Mesenchymal stem cell (in vitro differentiated cells and primary cell): ENCODE measurements at regions not wholly inside any gene's neighbourhood (a gene's known extent, or its start where the extent isn't known, plus 50 kb on each side); places are given as distances from the start of the nearest gene placed in this dataset.

Experiments
- DNase-seq: peaks from one replicate; pipeline ENCODE4 v3.0.0-alpha.2; 2013
- H2AFZ ChIP-seq: one replicate; pipeline ENCODE4 v1.6.1; 2013; ENCODE audit warnings: low read depth, mild to moderate bottlenecking, control low read depth, inconsistent platforms, low read length, moderate library complexity
- H2AK5ac ChIP-seq: 2 replicates; pipeline ENCODE4 v1.6.1; 2013; ENCODE audit warnings: low read length, moderate library complexity, mild to moderate bottlenecking, inconsistent platforms; ENCODE audit not compliant: severe bottlenecking
- H2BK120ac ChIP-seq: one replicate; pipeline ENCODE4 v1.6.1; 2013; ENCODE audit warnings: low read depth, mild to moderate bottlenecking, inconsistent platforms, low read length, moderate library complexity
- H2BK12ac ChIP-seq, 2 experiments: one replicate each; pipeline ENCODE4 v1.6.1; 2013; ENCODE audit warnings: inconsistent platforms in 2 of 2, low read length in 2 of 2, mild to moderate bottlenecking in 2 of 2, moderate library complexity in 2 of 2, control low read depth in 1 of 2
- H2BK15ac ChIP-seq: one replicate; pipeline ENCODE4 v1.6.1; 2013; ENCODE audit warnings: mild to moderate bottlenecking, low read depth, inconsistent platforms; ENCODE audit not compliant: poor library complexity, severe bottlenecking
- H2BK5ac ChIP-seq: 2 replicates; pipeline ENCODE4 v1.6.1; 2013; ENCODE audit warnings: low read depth, mild to moderate bottlenecking, low read length, control low read depth, inconsistent platforms; ENCODE audit not compliant: poor library complexity, severe bottlenecking
- H3K14ac ChIP-seq, 2 experiments: one replicate each; pipeline ENCODE4 v1.6.1; 2013; ENCODE audit warnings: inconsistent platforms in 2 of 2, low read length in 2 of 2, control low read depth in 1 of 2, mild to moderate bottlenecking in 1 of 2, moderate library complexity in 1 of 2
- H3K18ac ChIP-seq, 2 experiments: one replicate each; pipeline ENCODE4 v1.6.1; 2013; ENCODE audit warnings: inconsistent platforms in 2 of 2, low read length in 2 of 2, control low read depth in 1 of 2, low read depth in 1 of 2, mild to moderate bottlenecking in 1 of 2
- H3K23ac ChIP-seq, 2 experiments: one replicate each; pipeline ENCODE4 v1.6.1; 2013; ENCODE audit warnings: inconsistent platforms in 2 of 2, low read length in 2 of 2, mild to moderate bottlenecking in 2 of 2, moderate library complexity in 2 of 2, control low read depth in 1 of 2
- H3K27ac ChIP-seq: 2 replicates; pipeline ENCODE4 v1.5.1; 2013; ENCODE audit warnings: mild to moderate bottlenecking, moderate library complexity, low read length, control low read depth, inconsistent platforms; ENCODE audit not compliant: poor library complexity, severe bottlenecking
- H3K27me3 ChIP-seq, 2 experiments: 2 replicates each; pipeline versions ENCODE4 v1.6.1 to v1.7.0; 2013; ENCODE audit warnings: low read length in 2 of 2, mild to moderate bottlenecking in 2 of 2, moderate library complexity in 2 of 2, control low read depth in 1 of 2, inconsistent platforms in 1 of 2; ENCODE audit not compliant: control insufficient read depth in 1 of 2, insufficient read depth in 1 of 2
- H3K36me3 ChIP-seq, 2 experiments: 2 replicates each; pipeline versions ENCODE4 v1.6.1 to v1.7.0; 2013; ENCODE audit warnings: low read length in 2 of 2, control low read depth in 1 of 2, inconsistent platforms in 1 of 2, low read depth in 1 of 2, mild to moderate bottlenecking in 1 of 2; ENCODE audit not compliant: insufficient read depth in 2 of 2, control insufficient read depth in 1 of 2
- H3K4ac ChIP-seq, 2 experiments: one replicate each; pipeline ENCODE4 v1.6.1; 2013; ENCODE audit warnings: inconsistent platforms in 2 of 2, low read length in 2 of 2, mild to moderate bottlenecking in 2 of 2, moderate library complexity in 2 of 2, control low read depth in 1 of 2, low read depth in 1 of 2
- H3K4me1 ChIP-seq: 2 replicates; pipeline ENCODE4 v1.6.1; 2013; ENCODE audit warnings: low read depth, low read length, control low read depth; ENCODE audit not compliant: control insufficient read depth, insufficient read depth
- H3K4me2 ChIP-seq: 2 replicates; pipeline ENCODE4 v1.6.1; 2013; ENCODE audit warnings: low read length, mild to moderate bottlenecking, inconsistent platforms; ENCODE audit not compliant: poor library complexity, severe bottlenecking
- H3K4me3 ChIP-seq, 2 experiments: 2 replicates each; pipeline versions ENCODE4 v1.5.1 to v1.7.0; 2013; ENCODE audit warnings: low read length in 2 of 2, mild to moderate bottlenecking in 2 of 2, control low read depth in 1 of 2, low read depth in 1 of 2; ENCODE audit not compliant: insufficient read depth in 1 of 2
- H3K79me1 ChIP-seq: replicated peaks from 2 replicates; pipeline ENCODE4 v1.6.1; 2013; ENCODE audit warnings: mild to moderate bottlenecking, control low read depth, low read length, inconsistent platforms; ENCODE audit not compliant: poor library complexity, severe bottlenecking
- H3K9ac ChIP-seq: 2 replicates; pipeline ENCODE4 v1.7.0; 2013; ENCODE audit warnings: mild to moderate bottlenecking, low read length, moderate library complexity
- H3K9me3 ChIP-seq: 2 replicates; pipeline ENCODE4 v1.7.0; 2013; ENCODE audit warnings: mild to moderate bottlenecking, low read length; ENCODE audit not compliant: control insufficient read depth
- H4K8ac ChIP-seq: one replicate; pipeline ENCODE4 v1.6.1; 2013; ENCODE audit warnings: inconsistent platforms, mild to moderate bottlenecking, low read length, moderate library complexity
- H4K91ac ChIP-seq: one replicate; pipeline ENCODE4 v1.6.1; 2013; ENCODE audit warnings: mild to moderate bottlenecking, low read length, inconsistent platforms
- WGBS: methylation state at CpG from one replicate; pipeline ENCODE4 v1.1.7; 2013; ENCODE audit warnings: mixed read lengths; 5-methylcytosine and 5-hydroxymethylcytosine counted together

- Histone ChIP-seq H3K4me1 (peaks cover 6% of the 10 kb centered on the region), H3K14ac (no peak overlapping the region), H3K27ac (no peak overlapping the region), H3K4ac (peak overlapping the region in 1 of 2 experiments; percentile 26), H2AK5ac (no peak overlapping the region), H2BK15ac (peak overlapping the region; percentile 13), H3K36me3 (no peaks in the 10 kb centered on the region), H3K9ac (no peak overlapping the region), H3K79me1 (no peaks in the 10 kb centered on the region), H4K8ac (no peak overlapping the region), H3K9me3 (no peaks in the 10 kb centered on the region), H3K27me3 (no peaks in the 10 kb centered on the region), H4K91ac (no peak overlapping the region), H2AFZ (no peak overlapping the region), H2BK120ac (no peak overlapping the region), H2BK5ac (no peak overlapping the region), H2BK12ac (no peak overlapping the region), H3K23ac (peak overlapping the region in 1 of 2 experiments; percentile 40), H3K4me2 (no peak overlapping the region), H3K4me3 (no peak overlapping the region), H3K18ac (peak overlapping the region in 1 of 2 experiments; percentile 1)
- no peak for DNase-seq
- 95% methylated on average over 5 of the region's 5 CpGs for WGBS
Observed at GRCh38 chr1:235006816-235007215, 121.8 kb downstream of the TOMM20 start.

- no peak overlapping the region for H2AFZ ChIP-seq
Observed at GRCh38 chr1:235006132-235006721, 122.4 kb downstream of the TOMM20 start.

GRCh38 chr1:235004840-235005391 is 123.7 kb downstream of the TOMM20 start:
- 88% methylated on average over 1 of the region's 3 CpGs for WGBS
- H3K4me1 ChIP-seq: peaks cover 3% of the 10 kb centered on the region
- no peak overlapping the region for H2BK120ac ChIP-seq
- H4K91ac ChIP-seq: no peak overlapping the region
- H2BK12ac ChIP-seq: no peak overlapping the region
- H3K9ac ChIP-seq: no peak overlapping the region
- H3K18ac ChIP-seq: no peak overlapping the region
- no peak overlapping the region for H3K4ac ChIP-seq
- no peak overlapping the region for H3K14ac ChIP-seq
- H2AFZ ChIP-seq: no peak overlapping the region
- H4K8ac ChIP-seq: no peak overlapping the region
- no peak overlapping the region for H2BK5ac ChIP-seq
- no peaks in the 10 kb centered on the region for H3K36me3 ChIP-seq
- no peak overlapping the region for H3K27ac ChIP-seq
- H3K4me2 ChIP-seq: no peak overlapping the region
- no peaks in the 10 kb centered on the region for H3K9me3 ChIP-seq
- H3K4me3 ChIP-seq: no peak overlapping the region
- no peak overlapping the region for H3K23ac ChIP-seq
- no peaks in the 10 kb centered on the region for H3K79me1 ChIP-seq
- no peak for DNase-seq
- no peak overlapping the region for H2BK15ac ChIP-seq
- H3K27me3 ChIP-seq: no peaks in the 10 kb centered on the region
- H2AK5ac ChIP-seq: no peak overlapping the region

More at GRCh38 chr1:235006132-235006721, 122.4 kb downstream of the TOMM20 start:
- Histone ChIP-seq H2AK5ac (no peak overlapping the region), H3K27me3 (no peaks in the 10 kb centered on the region), H3K18ac (no peak overlapping the region), H2BK12ac (no peak overlapping the region), H3K27ac (no peak overlapping the region), H2BK5ac (no peak overlapping the region), H3K9me3 (no peaks in the 10 kb centered on the region), H3K4me2 (no peak overlapping the region), H2BK15ac (no peak overlapping the region), H4K8ac (no peak overlapping the region), H4K91ac (no peak overlapping the region), H2BK120ac (no peak overlapping the region), H3K79me1 (no peaks in the 10 kb centered on the region), H3K9ac (no peak overlapping the region), H3K4ac (no peak overlapping the region), H3K4me1 (peaks cover 3% of the 10 kb centered on the region), H3K14ac (no peak overlapping the region), H3K36me3 (no peaks in the 10 kb centered on the region), H3K23ac (no peak overlapping the region), H3K4me3 (no peak overlapping the region)
- no peak for DNase-seq
- 97% methylated on average over 1 of the region's 1 CpG for WGBS

- Histone ChIP-seq H4K8ac (peak overlapping the region; percentile 9), H3K18ac (no peak overlapping the region), H3K23ac (no peak overlapping the region), H3K9me3 (no peaks in the 10 kb centered on the region), H4K91ac (no peak overlapping the region), H3K4me1 (peaks cover 3% of the 10 kb centered on the region), H2AFZ (no peak overlapping the region), H3K27me3 (no peaks in the 10 kb centered on the region), H3K4me2 (no peak overlapping the region), H3K14ac (no peak overlapping the region), H3K36me3 (no peaks in the 10 kb centered on the region), H2AK5ac (no peak overlapping the region), H3K4me3 (no peak overlapping the region), H3K4ac (no peak overlapping the region), H2BK15ac (peak overlapping the region; percentile 41), H3K9ac (no peak overlapping the region), H3K79me1 (no peaks in the 10 kb centered on the region), H2BK120ac (no peak overlapping the region), H2BK5ac (no peak overlapping the region), H3K27ac (no peak overlapping the region), H2BK12ac (no peak overlapping the region)
- 96% methylated on average over 2 of the region's 2 CpGs for WGBS
- DNase-seq: no peak
Observed at GRCh38 chr1:235004276-235004675, 124.4 kb downstream of the TOMM20 start.
